NCI-H69 (cell line): ENCODE measurements at regions not wholly inside any gene's neighbourhood (a gene's known extent, or its start where the extent isn't known, plus 50 kb on each side); places are given as distances from the start of the nearest gene placed in this dataset.
A peak's percentile ranks its signal among the peaks of the same experiment; 100 is the strongest.
"Not testable (repeated sequence)": the region's sequence is repeated elsewhere in the genome, so short reads cannot be mapped to it uniquely, and the experiment has no call there.

Source experiments
- DNase-seq: peaks from one replicate; lab custom pipeline; 2025; lab: John Stamatoyannopoulos, UW

GRCh38 chrX:69062493-69062892 is 102.8 kb downstream of the PJA1 start:
- no peak for DNase-seq

GRCh38 chrX:69060631-69061408 is 104.4 kb downstream of the PJA1 start:
- peak; percentile 21 for DNase-seq

- DNase-seq: no peak
Observed at GRCh38 chrX:69055193-69055592, 110.1 kb downstream of the PJA1 start.

- DNase-seq: not testable (repeated sequence)
Observed at GRCh38 chrX:69054497-69054896, 110.8 kb downstream of the PJA1 start.

- DNase-seq: no peak
Observed at GRCh38 chrX:69051901-69052300, 113.4 kb downstream of the PJA1 start.

GRCh38 chrX:69050051-69050765 is 115.0 kb downstream of the PJA1 start:
- DNase-seq: no peak

- DNase-seq: no peak
Observed at GRCh38 chrX:69046996-69047490, 118.2 kb downstream of the PJA1 start.

GRCh38 chrX:69045616-69046345 is 119.5 kb downstream of the PJA1 start:
- DNase-seq: no peak

GRCh38 chrX:69038816-69039215 is 126.4 kb downstream of the PJA1 start:
- no peak for DNase-seq

- no peak for DNase-seq
Observed at GRCh38 chrX:69038188-69038587, 127.1 kb downstream of the PJA1 start.

- DNase-seq: no peak
Observed at GRCh38 chrX:69037786-69038185, 127.5 kb downstream of the PJA1 start.

GRCh38 chrX:69036674-69037573 is 128.3 kb downstream of the PJA1 start:
- peak; percentile 24 for DNase-seq

- no peak for DNase-seq
Observed at GRCh38 chrX:69034451-69034850, 130.8 kb downstream of the PJA1 start.

- no peak for DNase-seq
Observed at GRCh38 chrX:69033936-69034335, 131.3 kb downstream of the PJA1 start.

- DNase-seq: peak; percentile 12
Observed at GRCh38 chrX:69032601-69033000, 132.7 kb downstream of the PJA1 start.

GRCh38 chrX:69031971-69032391 is 133.3 kb downstream of the PJA1 start:
- no peak for DNase-seq

- no peak for DNase-seq
Observed at GRCh38 chrX:69031181-69031580, 134.1 kb downstream of the PJA1 start.

- no peak for DNase-seq
Observed at GRCh38 chrX:69029771-69030170, 135.5 kb downstream of the PJA1 start.

GRCh38 chrX:69028761-69029120 is 136.5 kb downstream of the PJA1 start:
- peak; percentile 10 for DNase-seq

GRCh38 chrX:69028006-69028760 is 137.1 kb downstream of the PJA1 start:
- no peak for DNase-seq
